Skeletal muscle tissue (tissue), 3 donors: ENCODE measurements at regions not wholly inside any gene's neighbourhood (a gene's known extent, or its start where the extent isn't known, plus 50 kb on each side); places are given as distances from the start of the nearest gene placed in this dataset.

ENCODE experiments used
- H3K27ac ChIP-seq: one replicate; pipeline ENCODE4 v1.7.0; 2013; ENCODE audit warnings: mild to moderate bottlenecking, low read depth, low read length, inconsistent platforms
- H3K27me3 ChIP-seq, 3 donors: one replicate each; pipeline ENCODE4 v1.7.0; 2013; ENCODE audit warnings: low read length in 3 of 3; ENCODE audit not compliant: control insufficient read depth in 3 of 3, insufficient read depth in 3 of 3
- H3K36me3 ChIP-seq, 3 donors: one replicate each; pipeline ENCODE4 v1.7.0; 2013; ENCODE audit warnings: low read length in 3 of 3; ENCODE audit not compliant: control insufficient read depth in 3 of 3, insufficient read depth in 3 of 3
- H3K4me1 ChIP-seq, 3 donors: one replicate each; pipeline ENCODE4 v1.7.0; 2013; ENCODE audit warnings: low read length in 3 of 3, mild to moderate bottlenecking in 3 of 3; ENCODE audit not compliant: control insufficient read depth in 3 of 3, insufficient read depth in 3 of 3
- H3K4me3 ChIP-seq, 3 donors: one replicate each; pipeline ENCODE4 v1.7.0; 2013; ENCODE audit warnings: low read length in 3 of 3
- H3K9ac ChIP-seq, 3 donors: one replicate each; pipeline ENCODE4 v1.7.0; 2013; ENCODE audit warnings: low read length in 3 of 3, mild to moderate bottlenecking in 3 of 3, moderate library complexity in 2 of 3, low read depth in 1 of 3
- H3K9me3 ChIP-seq, 3 donors: one replicate each; pipeline ENCODE4 v1.7.0; 2013; ENCODE audit warnings: low read length in 3 of 3; ENCODE audit not compliant: control insufficient read depth in 3 of 3
- donor health status: Osteomylitis.

- Histone ChIP-seq H3K9me3 (no peaks in the 10 kb centered on the region), H3K27me3 (peaks cover 9 to 16% (median 12%) of the 10 kb centered on the region in 3 donors), H3K9ac (no peak overlapping the region), H3K4me3 (no peak overlapping the region), H3K36me3 (no peaks in the 10 kb centered on the region), H3K27ac (no peak overlapping the region), H3K4me1 (peaks cover 0 to 9% (median 0%) of the 10 kb centered on the region in 3 donors)
Observed at GRCh38 chr13:108500711-108501110, 128.7 kb upstream of the MYO16 start.

DNA sequence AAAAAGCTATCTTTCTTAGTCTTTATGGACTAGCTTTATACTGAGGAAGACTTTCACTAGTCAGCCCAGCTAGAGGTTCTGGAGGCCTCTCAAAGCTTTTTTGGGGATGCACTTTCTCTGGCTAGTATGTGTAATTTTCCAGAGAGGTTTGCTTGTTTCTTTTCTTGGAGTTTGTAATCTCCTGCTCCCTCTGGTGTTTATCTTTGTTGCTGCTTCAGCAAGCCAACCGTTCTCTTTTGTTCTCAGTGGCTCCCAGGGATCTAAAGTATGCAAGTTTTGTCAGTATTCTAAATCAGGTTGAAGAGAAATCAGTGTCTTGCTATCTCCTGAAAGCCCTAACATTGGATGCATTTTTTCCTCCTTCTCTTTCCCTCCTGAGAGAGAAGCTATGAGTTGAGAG lies 121.1 kb upstream of the MYO16 start:
- Histone ChIP-seq H3K9ac (no peak overlapping the region), H3K27me3 (no peaks in the 10 kb centered on the region), H3K27ac (no peak overlapping the region), H3K36me3 (no peaks in the 10 kb centered on the region), H3K4me3 (no peak overlapping the region), H3K4me1 (no peaks in the 10 kb centered on the region), H3K9me3 (no peaks in the 10 kb centered on the region)

GRCh38 chr13:108525827-108526226 lies 103.6 kb upstream of the MYO16 start:
- H3K9ac ChIP-seq, result no peak overlapping the region
- H3K4me1 ChIP-seq, result no peaks in the 10 kb centered on the region
- no peak overlapping the region for H3K4me3 ChIP-seq
- H3K9me3 ChIP-seq, result no peaks in the 10 kb centered on the region
- H3K27me3 ChIP-seq, result no peaks in the 10 kb centered on the region
- no peaks in the 10 kb centered on the region for H3K36me3 ChIP-seq
- H3K27ac ChIP-seq, result no peak overlapping the region

DNA sequence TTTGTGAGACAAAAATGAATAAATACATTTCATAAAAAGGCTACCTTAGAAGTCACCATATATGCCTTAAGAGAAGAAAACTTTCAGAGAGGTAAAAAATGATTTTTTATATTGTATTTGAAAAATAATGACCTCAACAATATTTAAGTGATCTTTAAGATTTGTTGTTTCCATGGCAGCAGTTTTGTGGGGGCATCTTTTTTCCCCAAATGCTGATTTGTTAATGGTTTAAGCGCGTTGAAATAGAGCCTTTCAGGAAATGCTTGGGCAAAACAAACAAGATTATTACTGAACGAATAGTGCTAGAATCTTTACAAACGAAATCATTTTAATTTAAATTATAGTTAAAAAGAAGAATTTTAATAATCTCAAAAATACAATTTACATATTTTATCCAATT lies 103.1 kb upstream of the MYO16 start:
- H3K9me3 ChIP-seq, result no peaks in the 10 kb centered on the region
- H3K36me3 ChIP-seq, result no peaks in the 10 kb centered on the region
- no peaks in the 10 kb centered on the region for H3K27me3 ChIP-seq
- H3K4me3 ChIP-seq, result no peak overlapping the region
- H3K9ac ChIP-seq, result no peak overlapping the region
- no peak overlapping the region for H3K27ac ChIP-seq
- H3K4me1 ChIP-seq, result no peaks in the 10 kb centered on the region

DNA sequence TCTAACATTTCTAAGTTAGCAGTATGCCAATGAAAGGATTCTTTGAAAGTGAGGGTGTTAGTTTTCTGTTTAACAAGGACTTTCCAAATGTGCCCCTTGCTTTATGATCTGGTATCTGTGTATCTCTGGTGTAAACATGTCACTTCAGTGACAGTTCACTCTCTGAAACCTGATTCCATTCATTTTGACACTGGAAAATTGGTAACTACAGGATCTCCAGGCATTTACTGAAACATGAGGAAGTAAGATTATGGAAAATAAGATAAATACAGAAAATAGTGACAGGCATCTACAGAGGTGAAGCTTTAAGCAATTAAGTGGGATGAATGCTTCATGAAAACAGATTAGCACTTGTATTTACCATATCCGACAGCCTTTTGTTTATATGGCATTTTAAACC lies 101.6 kb upstream of the MYO16 start:
- no peak overlapping the region for H3K27ac ChIP-seq
- H3K4me3 ChIP-seq, result no peak overlapping the region
- no peaks in the 10 kb centered on the region for H3K4me1 ChIP-seq
- no peaks in the 10 kb centered on the region for H3K36me3 ChIP-seq
- no peaks in the 10 kb centered on the region for H3K27me3 ChIP-seq
- H3K9me3 ChIP-seq, result no peaks in the 10 kb centered on the region
- no peak overlapping the region for H3K9ac ChIP-seq

DNA sequence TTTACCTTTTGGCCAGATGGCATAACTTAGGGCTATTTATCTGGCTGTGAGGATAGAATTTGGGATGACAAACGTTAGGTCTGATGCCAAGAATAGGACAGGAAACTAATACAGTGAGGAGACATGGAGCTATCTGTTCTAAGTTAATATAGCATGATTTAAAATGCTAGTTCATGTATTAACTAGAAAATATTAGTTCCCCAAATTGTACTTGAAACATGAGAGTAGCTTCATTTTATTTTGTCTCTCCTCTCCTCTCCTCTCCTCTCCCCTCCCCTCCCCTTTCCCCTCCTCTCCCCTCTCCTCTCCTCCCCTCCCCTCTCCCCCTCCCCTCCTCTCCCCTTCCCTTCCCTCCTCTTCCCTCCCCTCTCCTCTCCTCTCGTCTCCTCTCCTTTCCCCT lies 101.1 kb upstream of the MYO16 start:
- Histone ChIP-seq H3K4me3 (no peak overlapping the region), H3K9ac (no peak overlapping the region), H3K9me3 (no peaks in the 10 kb centered on the region), H3K36me3 (no peaks in the 10 kb centered on the region), H3K27me3 (no peaks in the 10 kb centered on the region), H3K4me1 (no peaks in the 10 kb centered on the region), H3K27ac (no peak overlapping the region)

GRCh38 chr13:108533842-108534241 lies 95.6 kb upstream of the MYO16 start:
- H3K27me3 ChIP-seq, result no peaks in the 10 kb centered on the region
- no peaks in the 10 kb centered on the region for H3K4me1 ChIP-seq
- H3K9ac ChIP-seq, result no peak overlapping the region
- no peak overlapping the region for H3K27ac ChIP-seq
- H3K36me3 ChIP-seq, result no peaks in the 10 kb centered on the region
- no peaks in the 10 kb centered on the region for H3K9me3 ChIP-seq
- H3K4me3 ChIP-seq, result no peak overlapping the region

DNA sequence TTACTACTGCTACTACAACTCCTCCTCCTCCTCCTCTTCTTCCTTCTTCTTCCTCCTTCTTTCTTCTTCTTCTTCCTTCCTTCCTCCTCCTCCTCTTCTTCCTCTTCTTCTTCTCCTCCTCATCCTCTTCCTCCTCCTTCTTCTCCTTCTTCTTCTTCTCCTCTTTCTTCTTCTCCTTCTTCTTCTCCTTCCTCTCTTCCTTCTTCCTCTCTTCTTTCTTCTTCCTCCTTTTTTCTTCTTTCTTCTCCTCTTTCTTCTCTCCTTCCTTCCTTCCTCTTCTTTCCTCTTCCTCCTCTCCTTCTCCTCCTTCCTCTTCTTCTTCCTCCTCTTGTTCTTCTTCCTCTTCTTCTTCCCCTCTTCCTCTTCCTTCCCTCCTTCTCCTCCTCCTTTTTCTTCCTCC lies 94.7 kb upstream of the MYO16 start:
- Histone ChIP-seq H3K4me1 (no peaks in the 10 kb centered on the region), H3K27ac (no peak overlapping the region), H3K36me3 (no peaks in the 10 kb centered on the region), H3K4me3 (no peak overlapping the region), H3K9me3 (no peaks in the 10 kb centered on the region), H3K27me3 (no peaks in the 10 kb centered on the region), H3K9ac (no peak overlapping the region)

GRCh38 chr13:108549934-108550333 lies 79.5 kb upstream of the MYO16 start:
- Histone ChIP-seq H3K4me1 (no peaks in the 10 kb centered on the region), H3K9ac (no peak overlapping the region), H3K9me3 (no peaks in the 10 kb centered on the region), H3K4me3 (no peak overlapping the region), H3K27ac (no peak overlapping the region), H3K36me3 (no peaks in the 10 kb centered on the region), H3K27me3 (no peaks in the 10 kb centered on the region)

DNA sequence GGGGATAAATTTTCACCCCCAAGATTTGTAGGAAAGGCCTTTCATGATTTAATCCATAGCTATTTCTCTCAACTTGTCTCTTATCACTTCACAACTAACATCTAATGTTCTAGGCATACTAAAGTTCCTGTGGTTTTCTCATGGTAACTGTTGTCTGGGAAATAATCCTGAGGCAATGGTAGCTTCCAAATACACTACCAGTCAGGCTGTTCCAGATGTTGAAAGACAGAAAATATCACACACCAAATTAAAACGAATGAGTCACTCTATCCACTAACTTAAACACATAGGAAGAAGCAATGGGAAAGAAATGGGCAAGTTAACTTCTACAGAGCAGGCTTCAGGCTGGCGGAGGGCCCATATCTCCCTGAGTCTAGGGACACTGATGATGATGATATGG lies 77.7 kb upstream of the MYO16 start:
- Histone ChIP-seq H3K9me3 (no peaks in the 10 kb centered on the region), H3K27me3 (no peaks in the 10 kb centered on the region), H3K4me3 (no peak overlapping the region), H3K27ac (no peak overlapping the region), H3K4me1 (no peaks in the 10 kb centered on the region), H3K36me3 (no peaks in the 10 kb centered on the region), H3K9ac (no peak overlapping the region)

GRCh38 chr13:108558489-108558888 lies 70.9 kb upstream of the MYO16 start:
- Histone ChIP-seq H3K27me3 (no peaks in the 10 kb centered on the region), H3K9ac (no peak overlapping the region), H3K36me3 (no peaks in the 10 kb centered on the region), H3K4me1 (no peaks in the 10 kb centered on the region), H3K4me3 (no peak overlapping the region), H3K27ac (no peak overlapping the region), H3K9me3 (no peaks in the 10 kb centered on the region)
